GM12878 (cell line): ENCODE measurements at regions not wholly inside any gene's neighbourhood (a gene's known extent, or its start where the extent isn't known, plus 50 kb on each side); places are given as distances from the start of the nearest gene placed in this dataset.

Experiments
- ATAC-seq: fragments of 200-7000 bp; cut with Tn5 transposase; 3 replicates; pipeline ENCODE4 v1.9.1; 2020; ENCODE audit warnings: mild to moderate bottlenecking, moderate library complexity
- BruUV-seq: library from RNA; stranded (reverse); fragments of 400-500 nt; replicated peaks from 2 replicates; lab custom pipeline; 2021; lab: Mats Ljungman, UMichigan
- CTCF ChIA-PET: fragments of 300-600 bp; sonication (Branson Sonifier 250); formaldehyde crosslinking; extraction: SDS; loops from one replicate; lab custom pipeline; 2021; ENCODE audit warnings: inconsistent platforms; lab: Yijun Ruan, JAX
- POLR2A ChIA-PET: fragments of 350-600 bp; formaldehyde crosslinking; extraction: SDS; loops from one replicate; lab custom pipeline; 2021; ENCODE audit warnings: inconsistent platforms; lab: Charles Lee
- RAD21 ChIA-PET: fragments of 300-600 bp; sonication (Branson Sonifier 250); formaldehyde crosslinking; loops from one replicate; lab custom pipeline; 2023; ENCODE audit warnings: antibody characterized with exemption; ENCODE audit not compliant: unreplicated experiment; lab: Charles Lee
- SMC1A ChIA-PET: fragments of 300-600 bp; sonication (Branson Sonifier 250); formaldehyde crosslinking; loops from one replicate; lab custom pipeline; 2023; ENCODE audit not compliant: unreplicated experiment, uncharacterized antibody; lab: Charles Lee
- DNase-seq: peaks from one replicate; pipeline ENCODE4 v3.0.0-alpha.2; 2011; ENCODE audit warnings: low read depth, low spot score
- FAIRE-seq: peaks from 3 replicates; lab custom pipeline; 2011; peaks lifted over from hg19 to GRCh38; lab: Jason Lieb, UNC
- H2AFZ ChIP-seq: 2 replicates; pipeline ENCODE4 v1.6.0; 2011; ENCODE audit warnings: low read depth, low read length, control low read depth; ENCODE audit not compliant: control insufficient read depth
- H3K27ac ChIP-seq: 2 replicates; pipeline ENCODE4 v1.5.1; 2011; ENCODE audit warnings: control low read depth; ENCODE audit not compliant: control insufficient read depth, insufficient read depth
- H3K27me3 ChIP-seq, 2 experiments: replicated peaks in 1 of 2; 2 replicates each; pipeline versions ENCODE4 v1.6.0 to v1.6.1; 2011; ENCODE audit warnings: low read length in 1 of 2; ENCODE audit not compliant: control insufficient read depth in 2 of 2, insufficient read depth in 2 of 2
- H3K36me3 ChIP-seq, 2 experiments: 2 replicates each; pipeline ENCODE4 v1.5.1; 2011; ENCODE audit warnings: low read length in 1 of 2; ENCODE audit not compliant: control insufficient read depth in 2 of 2, insufficient read depth in 2 of 2
- H3K4me1 ChIP-seq: 2 replicates; pipeline ENCODE4 v1.6.1; 2011; ENCODE audit warnings: mild to moderate bottlenecking, low read length, moderate library complexity, mixed read lengths; ENCODE audit not compliant: control insufficient read depth, insufficient read depth
- H3K4me2 ChIP-seq: 2 replicates; pipeline ENCODE4 v1.6.0; 2011; ENCODE audit warnings: control low read depth; ENCODE audit not compliant: control insufficient read depth, insufficient read depth
- H3K4me3 ChIP-seq: fragments of 200-600 bp; sonication (generic); 2 replicates; pipeline ENCODE4 v1.5.1; 2016
- H3K79me2 ChIP-seq: 2 replicates; pipeline ENCODE4 v1.6.0; 2011; ENCODE audit warnings: low read length; ENCODE audit not compliant: control insufficient read depth, insufficient read depth
- H3K9ac ChIP-seq: 2 replicates; pipeline ENCODE4 v1.8.0; 2011; ENCODE audit warnings: low read length, control low read depth, mixed read lengths; ENCODE audit not compliant: control insufficient read depth, insufficient read depth
- H3K9me3 ChIP-seq: replicated peaks from 3 replicates; pipeline ENCODE4 v1.5.1; 2011; ENCODE audit warnings: mild to moderate bottlenecking, low read length; ENCODE audit not compliant: control insufficient read depth, insufficient read depth
- H4K20me1 ChIP-seq: 2 replicates; pipeline ENCODE4 v1.6.0; 2011; ENCODE audit not compliant: control insufficient read depth, insufficient read depth
- BCL11A ChIP-seq: IDR thresholded peaks from 2 replicates; pipeline ENCODE4 v1.6.1; 2011; ENCODE audit warnings: low read depth, low read length
- BCLAF1 ChIP-seq: fragments of 450-650 bp; IDR thresholded peaks from 2 replicates; pipeline ENCODE4 v1.6.1; 2017; ENCODE audit warnings: antibody characterized with exemption, mild to moderate bottlenecking, moderate library complexity
- KAT2A ChIP-seq: conservative IDR thresholded peaks from 2 replicates; pipeline ENCODE4 v1.6.1; 2011; ENCODE audit warnings: low read depth, low read length; ENCODE audit not compliant: control insufficient read depth
- KLF5 ChIP-seq: fragments of 450-650 bp; IDR thresholded peaks from 2 replicates; pipeline ENCODE4 v1.6.1; 2014; ENCODE audit warnings: mild to moderate bottlenecking; ENCODE audit not compliant: partially characterized antibody
- LARP7 ChIP-seq: fragments of 450-650 bp; IDR thresholded peaks from 2 replicates; pipeline ENCODE4 v1.6.1; 2017; ENCODE audit warnings: mild to moderate bottlenecking
- MAX ChIP-seq: IDR thresholded peaks from 2 replicates; pipeline ENCODE4 v1.6.1; 2012; ENCODE audit warnings: low read depth, low read length, improper control_type of control experiment
- NFIC ChIP-seq: IDR thresholded peaks from 2 replicates; pipeline ENCODE4 v1.6.1; 2012; ENCODE audit warnings: low read depth, mild to moderate bottlenecking, inconsistent platforms, low read length, moderate library complexity
- NKRF ChIP-seq: fragments of 450-650 bp; conservative IDR thresholded peaks from 2 replicates; pipeline ENCODE4 v1.6.1; 2017; ENCODE audit warnings: mild to moderate bottlenecking, moderate library complexity
- SIN3A ChIP-seq: IDR thresholded peaks from 2 replicates; pipeline ENCODE4 v1.6.1; 2012; ENCODE audit warnings: low read depth, low read length, improper control_type of control experiment
- SPI1 ChIP-seq: IDR thresholded peaks from 2 replicates; pipeline ENCODE4 v1.6.1; 2011; ENCODE audit warnings: low read depth, mild to moderate bottlenecking, low read length, moderate library complexity, borderline replicate concordance; ENCODE audit not compliant: insufficient read depth
- WGBS: methylation state at CpG from one replicate; pipeline ENCODE4 v1.1.6; 2016; ENCODE audit warnings: low lambda C conversion rate; ENCODE audit not compliant: insufficient replicate concordance, insufficient coverage; ENCODE audit errors: missing lambda C conversion rate; 5-methylcytosine and 5-hydroxymethylcytosine counted together
- in situ Hi-C: fragments of 300-500 bp; cut with MboI; formaldehyde crosslinking; loops from 9 replicates; pipeline ENCODE4 v1.14.3; 2018; ENCODE audit warnings: mixed read lengths
- intact Hi-C: fragments of 100-400 bp; cut with micrococcal nuclease; formaldehyde crosslinking; loops from one replicate; pipeline ENCODE4 v1.14.2; 2022; ENCODE audit not compliant: unreplicated experiment
- TF ChIP-seq, protein P1 (sequence below): fragments of 450-650 bp; IDR thresholded peaks from 2 replicates; pipeline ENCODE4 v1.6.1; 2017; ENCODE audit warnings: mild to moderate bottlenecking

DNA sequence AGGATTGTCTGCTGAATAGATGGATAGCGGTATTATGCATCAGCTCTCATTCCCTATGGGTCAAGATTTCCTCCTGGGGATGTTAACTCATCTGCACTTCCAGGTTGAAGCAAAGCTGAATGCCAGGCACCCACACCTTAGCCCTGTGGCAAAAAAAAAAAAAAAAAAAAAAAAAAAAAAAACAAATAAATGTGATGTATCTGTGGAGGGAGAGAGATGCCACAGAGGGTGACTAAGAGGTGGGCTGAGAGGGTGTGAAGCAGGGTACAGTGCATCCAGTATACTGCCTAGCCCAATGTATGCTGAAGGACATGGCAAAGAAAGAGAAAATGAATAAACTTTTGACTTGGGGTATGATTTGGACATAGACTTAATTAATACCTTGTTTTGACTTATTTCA is 91.4 kb downstream of the COPS8 start:
- FAIRE-seq (no peak), ATAC-seq (no peak), DNase-seq (no peak)
- Histone ChIP-seq H3K9ac (no peak overlapping the region), H3K4me1 (no peaks in the 10 kb centered on the region), H3K27me3 (no peaks in the 10 kb centered on the region), H2AFZ (no peak overlapping the region), H3K36me3 (no peaks in the 10 kb centered on the region), H3K4me3 (no peak overlapping the region), H3K79me2 (no peaks in the 10 kb centered on the region), H3K4me2 (no peak overlapping the region), H3K27ac (no peak overlapping the region), H3K9me3 (no peaks in the 10 kb centered on the region; the same call in 2 of the 3 replicates), H4K20me1 (no peaks in the 10 kb centered on the region)
- BruUV-seq = no TSS peak
- intact Hi-C loops = no loop called here
- no peak for TF ChIP-seq KLF5
- no peak for TF ChIP-seq KAT2A
- no peak for TF ChIP-seq SIN3A
- no peak for TF ChIP-seq BCLAF1
- TF ChIP-seq NFIC = no peak
- TF ChIP-seq NKRF = no peak
- no peak for TF ChIP-seq BCL11A
- no peak for TF ChIP-seq LARP7
- no peak for TF ChIP-seq SPI1
- TF ChIP-seq, protein P1, sequence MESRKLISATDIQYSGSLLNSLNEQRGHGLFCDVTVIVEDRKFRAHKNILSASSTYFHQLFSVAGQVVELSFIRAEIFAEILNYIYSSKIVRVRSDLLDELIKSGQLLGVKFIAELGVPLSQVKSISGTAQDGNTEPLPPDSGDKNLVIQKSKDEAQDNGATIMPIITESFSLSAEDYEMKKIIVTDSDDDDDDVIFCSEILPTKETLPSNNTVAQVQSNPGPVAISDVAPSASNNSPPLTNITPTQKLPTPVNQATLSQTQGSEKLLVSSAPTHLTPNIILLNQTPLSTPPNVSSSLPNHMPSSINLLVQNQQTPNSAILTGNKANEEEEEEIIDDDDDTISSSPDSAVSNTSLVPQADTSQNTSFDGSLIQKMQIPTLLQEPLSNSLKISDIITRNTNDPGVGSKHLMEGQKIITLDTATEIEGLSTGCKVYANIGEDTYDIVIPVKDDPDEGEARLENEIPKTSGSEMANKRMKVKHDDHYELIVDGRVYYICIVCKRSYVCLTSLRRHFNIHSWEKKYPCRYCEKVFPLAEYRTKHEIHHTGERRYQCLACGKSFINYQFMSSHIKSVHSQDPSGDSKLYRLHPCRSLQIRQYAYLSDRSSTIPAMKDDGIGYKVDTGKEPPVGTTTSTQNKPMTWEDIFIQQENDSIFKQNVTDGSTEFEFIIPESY = no peak
- TF ChIP-seq MAX = no peak
- ChIA-PET SMC1A (no interaction called here), RAD21 (interaction anchor here (0.6 kb wide), 1 partner anchor 18 kb away, joined by 4 read pairs; no protein-coding TSS in a partner anchor), POLR2A (no interaction called here), CTCF (no interaction called here)
- 6% methylated on average over 1 of the region's 1 CpG for WGBS
- in situ Hi-C loops = no loop called here
